GM12878 (cell line): ENCODE measurements at regions not wholly inside any gene's neighbourhood (a gene's known extent, or its start where the extent isn't known, plus 50 kb on each side); places are given as distances from the start of the nearest gene placed in this dataset.

Experiments
- ATAC-seq: fragments of 200-7000 bp; cut with Tn5 transposase; 3 replicates; pipeline ENCODE4 v1.9.1; 2020; ENCODE audit warnings: mild to moderate bottlenecking, moderate library complexity
- BruUV-seq: library from RNA; stranded (reverse); fragments of 400-500 nt; replicated peaks from 2 replicates; lab custom pipeline; 2021; lab: Mats Ljungman, UMichigan
- CTCF ChIA-PET: fragments of 300-600 bp; sonication (Branson Sonifier 250); formaldehyde crosslinking; extraction: SDS; loops from one replicate; lab custom pipeline; 2021; ENCODE audit warnings: inconsistent platforms; lab: Yijun Ruan, JAX
- POLR2A ChIA-PET: fragments of 350-600 bp; formaldehyde crosslinking; extraction: SDS; loops from one replicate; lab custom pipeline; 2021; ENCODE audit warnings: inconsistent platforms; lab: Charles Lee
- RAD21 ChIA-PET: fragments of 300-600 bp; sonication (Branson Sonifier 250); formaldehyde crosslinking; loops from one replicate; lab custom pipeline; 2023; ENCODE audit warnings: antibody characterized with exemption; ENCODE audit not compliant: unreplicated experiment; lab: Charles Lee
- SMC1A ChIA-PET: fragments of 300-600 bp; sonication (Branson Sonifier 250); formaldehyde crosslinking; loops from one replicate; lab custom pipeline; 2023; ENCODE audit not compliant: unreplicated experiment, uncharacterized antibody; lab: Charles Lee
- DNase-seq: peaks from one replicate; pipeline ENCODE4 v3.0.0-alpha.2; 2011; ENCODE audit warnings: low read depth, low spot score
- FAIRE-seq: peaks from 3 replicates; lab custom pipeline; 2011; peaks lifted over from hg19 to GRCh38; lab: Jason Lieb, UNC
- H2AFZ ChIP-seq: 2 replicates; pipeline ENCODE4 v1.6.0; 2011; ENCODE audit warnings: low read depth, low read length, control low read depth; ENCODE audit not compliant: control insufficient read depth
- H3K27ac ChIP-seq: 2 replicates; pipeline ENCODE4 v1.5.1; 2011; ENCODE audit warnings: control low read depth; ENCODE audit not compliant: control insufficient read depth, insufficient read depth
- H3K27me3 ChIP-seq, 2 experiments: replicated peaks in 1 of 2; 2 replicates each; pipeline versions ENCODE4 v1.6.0 to v1.6.1; 2011; ENCODE audit warnings: low read length in 1 of 2; ENCODE audit not compliant: control insufficient read depth in 2 of 2, insufficient read depth in 2 of 2
- H3K36me3 ChIP-seq, 2 experiments: 2 replicates each; pipeline ENCODE4 v1.5.1; 2011; ENCODE audit warnings: low read length in 1 of 2; ENCODE audit not compliant: control insufficient read depth in 2 of 2, insufficient read depth in 2 of 2
- H3K4me1 ChIP-seq: 2 replicates; pipeline ENCODE4 v1.6.1; 2011; ENCODE audit warnings: mild to moderate bottlenecking, low read length, moderate library complexity, mixed read lengths; ENCODE audit not compliant: control insufficient read depth, insufficient read depth
- H3K4me2 ChIP-seq: 2 replicates; pipeline ENCODE4 v1.6.0; 2011; ENCODE audit warnings: control low read depth; ENCODE audit not compliant: control insufficient read depth, insufficient read depth
- H3K4me3 ChIP-seq: fragments of 200-600 bp; sonication (generic); 2 replicates; pipeline ENCODE4 v1.5.1; 2016
- H3K79me2 ChIP-seq: 2 replicates; pipeline ENCODE4 v1.6.0; 2011; ENCODE audit warnings: low read length; ENCODE audit not compliant: control insufficient read depth, insufficient read depth
- H3K9ac ChIP-seq: 2 replicates; pipeline ENCODE4 v1.8.0; 2011; ENCODE audit warnings: low read length, control low read depth, mixed read lengths; ENCODE audit not compliant: control insufficient read depth, insufficient read depth
- H3K9me3 ChIP-seq: replicated peaks from 3 replicates; pipeline ENCODE4 v1.5.1; 2011; ENCODE audit warnings: mild to moderate bottlenecking, low read length; ENCODE audit not compliant: control insufficient read depth, insufficient read depth
- H4K20me1 ChIP-seq: 2 replicates; pipeline ENCODE4 v1.6.0; 2011; ENCODE audit not compliant: control insufficient read depth, insufficient read depth
- ASH2L ChIP-seq: fragments of 300-600, 200-600 bp; sonication (generic); IDR thresholded peaks from 2 replicates; pipeline ENCODE4 v1.6.1; 2017; ENCODE audit warnings: low read depth, mild to moderate bottlenecking, borderline replicate concordance
- CREM ChIP-seq: IDR thresholded peaks from 2 replicates; pipeline ENCODE4 v1.6.1; 2014; ENCODE audit warnings: antibody characterized with exemption, low read depth
- IKZF2 ChIP-seq, 2 experiments: fragments of 450-650 bp; IDR thresholded peaks; 2 replicates each; pipeline ENCODE4 v1.6.1; 2017; ENCODE audit warnings: mild to moderate bottlenecking in 2 of 2, moderate library complexity in 2 of 2
- MEF2A ChIP-seq: IDR thresholded peaks from 2 replicates; pipeline ENCODE4 v1.6.1; 2011; ENCODE audit warnings: low read depth, mild to moderate bottlenecking, low read length, moderate library complexity; ENCODE audit not compliant: insufficient read depth
- NFYA ChIP-seq: IDR thresholded peaks from 2 replicates; pipeline ENCODE4 v1.6.1; 2011; ENCODE audit warnings: low read depth, mild to moderate bottlenecking, low read length, improper control_type of control experiment, borderline replicate concordance
- NFYB ChIP-seq: IDR thresholded peaks from 2 replicates; pipeline ENCODE4 v1.6.1; 2011; ENCODE audit warnings: low read depth, mild to moderate bottlenecking, low read length, improper control_type of control experiment, moderate library complexity; ENCODE audit not compliant: insufficient read depth
- SUPT20H ChIP-seq: IDR thresholded peaks from 2 replicates; pipeline ENCODE4 v1.6.1; 2011; ENCODE audit warnings: low read depth, mild to moderate bottlenecking, low read length, moderate library complexity, borderline replicate concordance; ENCODE audit not compliant: control insufficient read depth
- TCF7 ChIP-seq: IDR thresholded peaks from 2 replicates; pipeline ENCODE4 v1.6.1; 2014; ENCODE audit warnings: antibody characterized with exemption, borderline replicate concordance
- WRNIP1 ChIP-seq: IDR thresholded peaks from 2 replicates; pipeline ENCODE4 v1.6.1; 2011; ENCODE audit warnings: low read depth, low read length, improper control_type of control experiment, borderline replicate concordance
- ZNF207 ChIP-seq: fragments of 450-650 bp; IDR thresholded peaks from 2 replicates; pipeline ENCODE4 v1.6.1; 2014; ENCODE audit warnings: antibody characterized with exemption, mild to moderate bottlenecking, borderline replicate concordance
- ZNF24 ChIP-seq: fragments of 450-650 bp; IDR thresholded peaks from 2 replicates; pipeline ENCODE4 v1.6.1; 2017; ENCODE audit warnings: antibody characterized with exemption, mild to moderate bottlenecking
- ZZZ3 ChIP-seq: IDR thresholded peaks from 2 replicates; pipeline ENCODE4 v1.6.1; 2011; ENCODE audit warnings: low read depth; ENCODE audit not compliant: control insufficient read depth, insufficient read length
- WGBS: methylation state at CpG from one replicate; pipeline ENCODE4 v1.1.6; 2016; ENCODE audit warnings: low lambda C conversion rate; ENCODE audit not compliant: insufficient replicate concordance, insufficient coverage; ENCODE audit errors: missing lambda C conversion rate; 5-methylcytosine and 5-hydroxymethylcytosine counted together
- in situ Hi-C: fragments of 300-500 bp; cut with MboI; formaldehyde crosslinking; loops from 9 replicates; pipeline ENCODE4 v1.14.3; 2018; ENCODE audit warnings: mixed read lengths
- intact Hi-C: fragments of 100-400 bp; cut with micrococcal nuclease; formaldehyde crosslinking; loops from one replicate; pipeline ENCODE4 v1.14.2; 2022; ENCODE audit not compliant: unreplicated experiment

DNA sequence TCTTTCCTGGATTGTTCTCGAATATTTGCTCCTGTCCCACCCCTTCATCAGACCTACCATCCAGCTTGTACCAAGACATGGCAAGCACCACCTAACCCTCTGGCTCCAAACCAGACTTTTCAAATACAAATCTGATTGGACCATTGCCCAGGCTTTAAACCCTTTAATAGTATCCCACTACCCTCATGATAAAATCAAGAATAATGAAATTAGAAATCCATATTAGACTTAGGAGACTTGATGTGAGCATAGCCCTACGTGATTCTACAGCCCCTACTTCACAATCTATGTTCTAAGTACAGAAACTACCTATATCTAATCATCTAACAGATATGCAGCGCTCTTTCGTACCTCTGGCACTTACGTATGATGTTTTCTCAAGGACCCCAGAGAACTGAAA is 375.2 kb upstream of the CPEB2 start:
- intact Hi-C loops = no loop called here
- BruUV-seq = no TSS peak
- TF ChIP-seq MEF2A = no peak
- no peak for TF ChIP-seq WRNIP1
- no peak for TF ChIP-seq NFYA
- TF ChIP-seq IKZF2 (IDR thresholded peaks at IDR 0.05) = no peak
- Histone ChIP-seq H3K79me2 (no peaks in the 10 kb centered on the region), H4K20me1 (no peaks in the 10 kb centered on the region), H3K9me3 (no peaks in the 10 kb centered on the region), H3K27ac (no peak overlapping the region), H3K4me1 (no peaks in the 10 kb centered on the region), H3K4me2 (no peak overlapping the region), H2AFZ (no peak overlapping the region), H3K36me3 (no peaks in the 10 kb centered on the region), H3K4me3 (no peak overlapping the region), H3K27me3 (no peaks in the 10 kb centered on the region), H3K9ac (no peak overlapping the region)
- 44% methylated on average over 5 of the region's 5 CpGs for WGBS
- FAIRE-seq (no peak), DNase-seq (no peak), ATAC-seq (no peak)
- ChIA-PET POLR2A (no interaction called here), CTCF (no interaction called here), RAD21 (no interaction called here), SMC1A (no interaction called here)
- in situ Hi-C loops = no loop called here

DNA sequence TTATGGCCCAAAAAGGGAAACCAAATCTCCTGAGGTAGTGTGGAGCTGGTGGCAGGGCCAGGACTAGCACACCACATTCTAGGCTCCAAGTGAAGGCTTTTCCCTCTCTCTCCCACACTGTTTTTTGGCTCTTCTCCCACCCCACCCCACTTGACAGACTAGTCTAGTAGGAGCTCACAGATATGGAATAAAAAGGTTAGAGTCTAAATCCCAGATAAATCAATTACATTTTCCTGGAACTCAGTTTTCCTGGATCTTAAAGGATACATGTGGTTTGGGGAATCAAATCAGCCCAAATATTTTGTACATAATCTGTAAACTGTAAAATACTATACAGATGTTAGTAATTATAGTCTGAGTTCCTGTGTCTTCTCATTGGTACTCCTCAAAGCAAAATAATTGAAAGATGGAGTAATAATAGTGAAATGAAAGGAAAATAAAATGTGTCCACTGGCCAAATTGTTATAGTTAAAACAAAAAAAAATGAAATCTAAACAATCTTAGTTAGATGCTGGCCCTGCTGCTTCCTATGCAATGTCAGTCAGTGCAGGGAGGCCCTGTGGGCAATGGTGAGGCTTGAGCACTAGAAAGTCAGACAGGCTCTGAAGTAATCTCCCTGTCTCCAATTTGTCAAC is 370.4 kb upstream of the CPEB2 start:
- in situ Hi-C loops (no loop called here), intact Hi-C loops (no loop called here)
- Histone ChIP-seq H4K20me1 (no peaks in the 10 kb centered on the region), H3K4me1 (no peaks in the 10 kb centered on the region), H3K4me2 (no peak overlapping the region), H3K27me3 (no peaks in the 10 kb centered on the region), H3K27ac (no peak overlapping the region), H3K9ac (no peak overlapping the region), H3K9me3 (no peaks in the 10 kb centered on the region; the same call in 2 of the 3 replicates), H3K4me3 (no peak overlapping the region), H3K36me3 (no peaks in the 10 kb centered on the region), H2AFZ (no peak overlapping the region), H3K79me2 (no peaks in the 10 kb centered on the region)
- ChIA-PET SMC1A (no interaction called here), POLR2A (no interaction called here), CTCF (no interaction called here), RAD21 (interaction anchor here (0.7 kb wide), 1 partner anchor 103 kb away, joined by 3 read pairs; no protein-coding TSS in a partner anchor)
- ATAC-seq = no peak
- TF ChIP-seq ZZZ3 (no peak), ZNF24 (no peak), ZNF207 (no peak), TCF7 (no peak), ASH2L (no peak), CREM (no peak), NFYB (no peak), SUPT20H (no peak)
- no peak for DNase-seq
- FAIRE-seq = no peak
- no TSS peak for BruUV-seq
